Small intestine (tissue), 7 donors: ENCODE measurements at regions not wholly inside any gene's neighbourhood (a gene's known extent, or its start where the extent isn't known, plus 50 kb on each side); places are given as distances from the start of the nearest gene placed in this dataset.
"Not testable (repeated sequence)": the region's sequence is repeated elsewhere in the genome, so short reads cannot be mapped to it uniquely, and the experiment has no call there.

Source experiments
- DNase-seq, 2 donors: peaks; one replicate each; pipeline versions ENCODE4 v3.0.0 to v3.0.0-alpha.2; 2013
- FAIRE-seq: peaks from 2 replicates; lab custom pipeline; 2012; peaks lifted over from hg19 to GRCh38; lab: Jason Lieb, UNC
- H3K27ac ChIP-seq, 3 donors: one replicate each; pipeline ENCODE4 v1.5.1; 2013; ENCODE audit warnings: low read length in 2 of 3, mild to moderate bottlenecking in 2 of 3, control low read depth in 1 of 3, inconsistent platforms in 1 of 3, low read depth in 1 of 3, moderate library complexity in 1 of 3
- H3K27me3 ChIP-seq, 3 donors: one replicate each; pipeline ENCODE4 v1.6.1; 2013; ENCODE audit warnings: low read length in 3 of 3, inconsistent platforms in 1 of 3; ENCODE audit not compliant: control insufficient read depth in 3 of 3, insufficient read depth in 3 of 3
- H3K36me3 ChIP-seq, 3 donors: one replicate each; pipeline ENCODE4 v1.6.1; 2013; ENCODE audit warnings: low read length in 3 of 3, inconsistent platforms in 1 of 3, low read depth in 1 of 3, mild to moderate bottlenecking in 1 of 3, moderate library complexity in 1 of 3; ENCODE audit not compliant: control insufficient read depth in 3 of 3, insufficient read depth in 2 of 3
- H3K4me1 ChIP-seq, 3 donors: one replicate each; pipeline ENCODE4 v1.6.1; 2013; ENCODE audit warnings: low read length in 2 of 3, inconsistent platforms in 1 of 3, low read depth in 1 of 3, mild to moderate bottlenecking in 1 of 3, moderate library complexity in 1 of 3; ENCODE audit not compliant: control insufficient read depth in 3 of 3, insufficient read depth in 2 of 3
- H3K4me3 ChIP-seq, 3 donors: one replicate each; pipeline ENCODE4 v1.5.1; 2013; ENCODE audit warnings: low read length in 3 of 3, control low read depth in 1 of 3, inconsistent platforms in 1 of 3, low read depth in 1 of 3, mild to moderate bottlenecking in 1 of 3, moderate library complexity in 1 of 3
- H3K9me3 ChIP-seq, 2 donors: one replicate each; pipeline ENCODE4 v1.6.1; 2013; ENCODE audit warnings: low read depth in 1 of 2, low read length in 1 of 2; ENCODE audit not compliant: control insufficient read depth in 2 of 2, insufficient read depth in 1 of 2
- WGBS, 3 donors: extraction: QIAGEN DNeasy Blood & Tissue Kit; methylation state at CpG; one replicate each; pipeline ENCODE4 v1.1.7; 2013; 5-methylcytosine and 5-hydroxymethylcytosine counted together
- donor health status: healthy with polysubstance abuse.
- donor health status: control.
- donor health status: control.
- donor health status: Bipolar disorder and iron deficiency.
- donor health status: healthy.

GRCh38 chr19:28374971-28375370 lies 838.0 kb downstream of the UQCRFS1 start:
- no peaks in the 10 kb centered on the region for H3K9me3 ChIP-seq
- H3K36me3 ChIP-seq = no peaks in the 10 kb centered on the region
- H3K4me1 ChIP-seq = no peaks in the 10 kb centered on the region
- no peaks in the 10 kb centered on the region for H3K27me3 ChIP-seq
- FAIRE-seq = no peak
- 77 to 88% (median 84%) methylated on average over 6 of the region's 6 CpGs for WGBS, 3 donors
- no peak overlapping the region for H3K27ac ChIP-seq
- DNase-seq = no peak
- H3K4me3 ChIP-seq = no peak overlapping the region

- WGBS, 3 donors = 64 to 69% (median 65%) methylated on average over 4 of the region's 4 CpGs
- no peak for FAIRE-seq
- H3K4me1 ChIP-seq = no peaks in the 10 kb centered on the region
These were observed 840.2 kb downstream of the UQCRFS1 start for GRCh38 chr19:28372576-28373247.

GRCh38 chr19:28367146-28367545 lies 845.8 kb downstream of the UQCRFS1 start:
- no peak for DNase-seq
- Histone ChIP-seq H3K27me3 (no peaks in the 10 kb centered on the region), H3K36me3 (no peaks in the 10 kb centered on the region), H3K27ac (no peak overlapping the region), H3K4me3 (no peak overlapping the region), H3K4me1 (no peaks in the 10 kb centered on the region), H3K9me3 (no peaks in the 10 kb centered on the region)
- 51 to 68% (median 61%) methylated on average over 1 of the region's 1 CpG for WGBS, 3 donors
- FAIRE-seq = no peak

More at GRCh38 chr19:28372576-28373247, 840.2 kb downstream of the UQCRFS1 start:
- H3K36me3 ChIP-seq = no peaks in the 10 kb centered on the region
- DNase-seq = no peak
- no peak overlapping the region for H3K27ac ChIP-seq
- H3K9me3 ChIP-seq = no peaks in the 10 kb centered on the region
- H3K4me3 ChIP-seq = no peak overlapping the region
- H3K27me3 ChIP-seq = no peaks in the 10 kb centered on the region

GRCh38 chr19:28363254-28363653 lies 849.7 kb downstream of the UQCRFS1 start:
- Histone ChIP-seq H3K27ac (no peak overlapping the region), H3K4me3 (no peak overlapping the region), H3K36me3 (no peaks in the 10 kb centered on the region), H3K9me3 (peaks cover 0 to 1% of the 10 kb centered on the region in 2 donors), H3K27me3 (no peaks in the 10 kb centered on the region), H3K4me1 (no peaks in the 10 kb centered on the region)
- DNase-seq (no peak), FAIRE-seq (no peak)
- WGBS, 3 donors = 81 to 82% (median 81%) methylated on average over 4 of the region's 4 CpGs

- Histone ChIP-seq H3K36me3 (no peaks in the 10 kb centered on the region), H3K27ac (no peak overlapping the region), H3K27me3 (no peaks in the 10 kb centered on the region), H3K4me1 (no peaks in the 10 kb centered on the region), H3K4me3 (no peak overlapping the region), H3K9me3 (peaks cover 0 to 1% of the 10 kb centered on the region in 2 donors)
- FAIRE-seq (peak; percentile 36), DNase-seq (no peak)
- WGBS, 3 donors = 55 to 69% (median 69%) methylated on average over 2 of the region's 2 CpGs
These were observed 853.2 kb downstream of the UQCRFS1 start for GRCh38 chr19:28359431-28360414.

- Histone ChIP-seq H3K27ac (no peak overlapping the region), H3K27me3 (no peaks in the 10 kb centered on the region), H3K36me3 (no peaks in the 10 kb centered on the region), H3K9me3 (peaks cover 0 to 1% of the 10 kb centered on the region in 2 donors), H3K4me1 (no peaks in the 10 kb centered on the region), H3K4me3 (no peak overlapping the region)
- FAIRE-seq = no peak
- 61 to 79% (median 66%) methylated on average over 2 of the region's 2 CpGs for WGBS, 3 donors
- DNase-seq = no peak
These were observed 854.3 kb downstream of the UQCRFS1 start for GRCh38 chr19:28358633-28359032.

GRCh38 chr19:28351761-28352160 lies 861.2 kb downstream of the UQCRFS1 start:
- no peak for DNase-seq
- no peaks in the 10 kb centered on the region for H3K4me1 ChIP-seq
- H3K4me3 ChIP-seq = no peak overlapping the region
- H3K27me3 ChIP-seq = no peaks in the 10 kb centered on the region
- no peaks in the 10 kb centered on the region for H3K36me3 ChIP-seq
- no peak for FAIRE-seq
- 61 to 90% (median 83%) methylated on average over 3 of the region's 3 CpGs for WGBS, 3 donors
- peaks cover 2 to 4% of the 10 kb centered on the region in 2 donors for H3K9me3 ChIP-seq
- H3K27ac ChIP-seq = no peak overlapping the region

- not testable (repeated sequence) for FAIRE-seq
- WGBS, 3 donors = 90 to 95% (median 91%) methylated on average over 6 of the region's 6 CpGs
These were observed 861.6 kb downstream of the UQCRFS1 start for GRCh38 chr19:28351321-28351720.

More at GRCh38 chr19:28351321-28351720, 861.6 kb downstream of the UQCRFS1 start:
- not testable (repeated sequence) for H3K4me1 ChIP-seq, H3K27me3 ChIP-seq, H3K36me3 ChIP-seq, H3K9me3 ChIP-seq, DNase-seq, H3K4me3 ChIP-seq, H3K27ac ChIP-seq
